ENCODE measurements at regions not wholly inside any gene's neighbourhood (a gene's known extent, or its start where the extent isn't known, plus 50 kb on each side); places are given as distances from the start of the nearest gene placed in this dataset.
"Not testable (repeated sequence)": the region's sequence is repeated elsewhere in the genome, so short reads cannot be mapped to it uniquely, and the experiment has no call there.

DNA sequence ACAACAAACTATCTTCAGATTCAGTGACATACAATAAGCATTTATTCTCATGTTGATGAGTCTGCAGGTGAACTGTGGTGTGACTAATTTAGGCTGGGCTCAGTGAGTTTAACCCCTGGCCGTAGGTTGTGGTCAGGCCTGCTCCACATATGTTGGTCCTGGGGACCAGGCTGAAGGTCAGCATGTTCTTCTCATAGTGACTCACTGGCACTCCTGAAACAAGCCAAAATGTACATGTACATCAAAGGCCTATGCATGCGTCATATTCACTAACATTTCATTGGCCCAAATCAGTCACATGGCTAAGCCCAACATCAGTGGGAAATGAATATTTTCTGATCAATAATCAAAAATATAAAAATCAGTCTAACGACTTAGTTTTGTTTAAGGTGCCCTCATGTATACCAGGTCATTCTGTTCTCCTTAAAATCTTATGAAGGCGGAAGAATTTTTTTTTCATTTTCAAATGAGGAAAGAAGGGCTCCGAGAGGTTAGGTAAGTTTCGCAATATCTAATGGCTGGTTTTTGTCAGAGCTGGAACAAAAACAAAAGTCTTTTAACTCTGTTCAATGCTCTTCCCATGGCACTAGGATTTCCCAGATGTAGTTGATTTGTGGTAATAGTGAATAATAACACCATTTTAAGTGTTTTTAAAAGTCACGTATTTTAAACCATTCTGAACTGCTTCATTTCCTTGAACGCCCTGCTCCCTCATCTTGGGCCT lies 148.5 kb downstream of the MFSD1 start:
- no peak for FAIRE-seq
- dilution Hi-C loops (cut with MboI; ENCODE audit: extremely low pct_ligation_motif_present, low sequenced_read_pairs) = no loop called here

DNA sequence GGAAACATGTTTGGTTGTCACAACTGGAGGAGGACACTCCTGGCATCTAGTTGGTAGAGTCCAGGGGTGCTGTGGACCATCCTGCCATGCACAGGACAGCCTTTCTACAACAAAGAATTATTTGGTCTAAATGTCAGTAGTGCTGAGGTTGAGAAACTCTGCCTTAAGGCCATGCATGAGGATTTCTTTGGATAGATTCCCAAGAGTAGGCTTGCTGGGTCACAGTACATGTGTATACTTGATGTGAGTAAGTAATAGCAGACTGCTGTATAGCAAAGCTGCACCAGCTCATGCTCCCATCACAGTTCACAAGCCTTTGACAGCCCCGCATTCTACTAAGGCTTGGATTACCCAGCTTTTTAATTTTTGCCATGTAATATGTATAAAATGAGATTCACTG lies 151.3 kb downstream of the MFSD1 start:
- no peaks in the 10 kb centered on the region for H3K27me3 ChIP-seq (ENCODE audit: control insufficient read depth, extremely low read depth, insufficient read depth, low read length)
- H2AFZ ChIP-seq (ENCODE audit: control insufficient read depth, low read length) = no peak overlapping the region
- H3K36me3 ChIP-seq (ENCODE audit: control insufficient read depth in 2 of 2, extremely low read depth in 1 of 2, insufficient read depth in 2 of 2, low read length in 2 of 2) = no peaks in the 10 kb centered on the region
- no peaks in the 10 kb centered on the region for H4K20me1 ChIP-seq (ENCODE audit: control insufficient read depth, extremely low read depth, insufficient read depth, low read length)
- FAIRE-seq (no peak), DNase-seq (ENCODE audit: low read depth, low spot score) (no peak)
- H3K27ac ChIP-seq (ENCODE audit: control insufficient read depth, insufficient read depth, low read length) = no peak overlapping the region
- no peaks in the 10 kb centered on the region for H3K9me3 ChIP-seq (ENCODE audit: control insufficient read depth, low read depth, low read length)
- no peak overlapping the region for H3K4me3 ChIP-seq (ENCODE audit: control insufficient read depth in 2 of 3, extremely low read depth in 1 of 3, insufficient read depth in 2 of 3, low read depth in 1 of 3, low read length in 3 of 3)
- H3K9me1 ChIP-seq (ENCODE audit: control insufficient read depth, extremely low read depth, insufficient read depth, low read length) = no peaks in the 10 kb centered on the region
- no peak overlapping the region for H3K9ac ChIP-seq (ENCODE audit: control insufficient read depth, extremely low read depth, insufficient read depth, low read length)
- H3K4me2 ChIP-seq (ENCODE audit: control insufficient read depth, extremely low read depth, insufficient read depth, low read depth, low read length) = no peak overlapping the region
- TF ChIP-seq, protein P1, sequence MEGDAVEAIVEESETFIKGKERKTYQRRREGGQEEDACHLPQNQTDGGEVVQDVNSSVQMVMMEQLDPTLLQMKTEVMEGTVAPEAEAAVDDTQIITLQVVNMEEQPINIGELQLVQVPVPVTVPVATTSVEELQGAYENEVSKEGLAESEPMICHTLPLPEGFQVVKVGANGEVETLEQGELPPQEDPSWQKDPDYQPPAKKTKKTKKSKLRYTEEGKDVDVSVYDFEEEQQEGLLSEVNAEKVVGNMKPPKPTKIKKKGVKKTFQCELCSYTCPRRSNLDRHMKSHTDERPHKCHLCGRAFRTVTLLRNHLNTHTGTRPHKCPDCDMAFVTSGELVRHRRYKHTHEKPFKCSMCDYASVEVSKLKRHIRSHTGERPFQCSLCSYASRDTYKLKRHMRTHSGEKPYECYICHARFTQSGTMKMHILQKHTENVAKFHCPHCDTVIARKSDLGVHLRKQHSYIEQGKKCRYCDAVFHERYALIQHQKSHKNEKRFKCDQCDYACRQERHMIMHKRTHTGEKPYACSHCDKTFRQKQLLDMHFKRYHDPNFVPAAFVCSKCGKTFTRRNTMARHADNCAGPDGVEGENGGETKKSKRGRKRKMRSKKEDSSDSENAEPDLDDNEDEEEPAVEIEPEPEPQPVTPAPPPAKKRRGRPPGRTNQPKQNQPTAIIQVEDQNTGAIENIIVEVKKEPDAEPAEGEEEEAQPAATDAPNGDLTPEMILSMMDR (optimal IDR thresholded peaks at IDR 0.05 in 1 of 3, IDR thresholded peaks at IDR 0.05 in 1 of 3, conservative IDR thresholded peaks at IDR 0.05 in 1 of 3; ENCODE audit: extremely low read depth in 1 of 3, insufficient read depth in 2 of 3, low read length in 3 of 3) = no peak
- TF ChIP-seq EZH2 (IDR thresholded peaks at IDR 0.05; ENCODE audit: low read length) = no peak
- no peaks in the 10 kb centered on the region for H3K4me1 ChIP-seq (ENCODE audit: control insufficient read depth, extremely low read depth, insufficient read depth, low read length)
- dilution Hi-C loops (cut with MboI; ENCODE audit: extremely low pct_ligation_motif_present, low sequenced_read_pairs) = no loop called here
- H3K79me2 ChIP-seq (ENCODE audit: control insufficient read depth, insufficient read depth, low read length) = no peaks in the 10 kb centered on the region

More for the DNA sequence above, 148.5 kb downstream of the MFSD1 start:
- Histone ChIP-seq H3K27me3 (ENCODE audit: control insufficient read depth, extremely low read depth, insufficient read depth, low read length) (no peaks in the 10 kb centered on the region), H3K36me3 (ENCODE audit: control insufficient read depth in 2 of 2, extremely low read depth in 1 of 2, insufficient read depth in 2 of 2, low read length in 2 of 2) (no peaks in the 10 kb centered on the region), H3K4me1 (ENCODE audit: control insufficient read depth, extremely low read depth, insufficient read depth, low read length) (no peaks in the 10 kb centered on the region), H3K79me2 (ENCODE audit: control insufficient read depth, insufficient read depth, low read length) (no peaks in the 10 kb centered on the region), H3K9me1 (ENCODE audit: control insufficient read depth, extremely low read depth, insufficient read depth, low read length) (no peaks in the 10 kb centered on the region), H3K9me3 (ENCODE audit: control insufficient read depth, low read depth, low read length) (no peaks in the 10 kb centered on the region), H4K20me1 (ENCODE audit: control insufficient read depth, extremely low read depth, insufficient read depth, low read length) (no peaks in the 10 kb centered on the region), H3K4me3 (ENCODE audit: control insufficient read depth in 2 of 3, extremely low read depth in 1 of 3, insufficient read depth in 2 of 3, low read depth in 1 of 3, low read length in 3 of 3) (no peak overlapping the region), H3K27ac (ENCODE audit: control insufficient read depth, insufficient read depth, low read length) (no peak overlapping the region), H2AFZ (ENCODE audit: control insufficient read depth, low read length) (no peak overlapping the region), H3K9ac (ENCODE audit: control insufficient read depth, extremely low read depth, insufficient read depth, low read length) (no peak overlapping the region), H3K4me2 (ENCODE audit: control insufficient read depth, extremely low read depth, insufficient read depth, low read depth, low read length) (no peak overlapping the region)
- TF ChIP-seq EZH2 (IDR thresholded peaks at IDR 0.05; ENCODE audit: low read length) = no peak
- no peak for DNase-seq (ENCODE audit: low read depth, low spot score)

DNA sequence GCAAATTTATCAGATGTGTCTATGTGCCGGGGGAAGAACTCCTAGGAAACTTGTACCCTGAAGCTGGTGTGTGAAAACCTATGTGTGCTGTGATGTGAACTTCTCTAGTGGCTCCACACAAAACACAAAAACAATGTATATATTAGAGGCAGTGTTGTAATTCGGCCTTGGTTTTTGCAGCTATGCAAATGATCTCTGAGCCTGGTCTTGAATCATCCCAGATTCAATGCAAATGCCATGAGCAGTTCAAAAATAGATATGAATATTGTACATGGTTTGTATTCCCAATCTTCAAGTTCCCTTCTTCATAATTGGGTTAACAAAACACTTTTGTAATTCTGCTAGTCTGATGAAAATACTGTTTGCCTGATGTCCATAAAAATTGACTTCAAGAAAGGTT lies 152.6 kb downstream of the MFSD1 start:
- Histone ChIP-seq H3K9me3 (ENCODE audit: control insufficient read depth, low read depth, low read length) (no peaks in the 10 kb centered on the region), H3K4me1 (ENCODE audit: control insufficient read depth, extremely low read depth, insufficient read depth, low read length) (no peaks in the 10 kb centered on the region), H4K20me1 (ENCODE audit: control insufficient read depth, extremely low read depth, insufficient read depth, low read length) (no peaks in the 10 kb centered on the region), H2AFZ (ENCODE audit: control insufficient read depth, low read length) (no peak overlapping the region), H3K9me1 (ENCODE audit: control insufficient read depth, extremely low read depth, insufficient read depth, low read length) (no peaks in the 10 kb centered on the region), H3K4me2 (ENCODE audit: control insufficient read depth, extremely low read depth, insufficient read depth, low read depth, low read length) (no peak overlapping the region), H3K79me2 (ENCODE audit: control insufficient read depth, insufficient read depth, low read length) (no peaks in the 10 kb centered on the region), H3K36me3 (ENCODE audit: control insufficient read depth in 2 of 2, extremely low read depth in 1 of 2, insufficient read depth in 2 of 2, low read length in 2 of 2) (no peaks in the 10 kb centered on the region), H3K4me3 (ENCODE audit: control insufficient read depth in 2 of 3, extremely low read depth in 1 of 3, insufficient read depth in 2 of 3, low read depth in 1 of 3, low read length in 3 of 3) (no peak overlapping the region), H3K27me3 (ENCODE audit: control insufficient read depth, extremely low read depth, insufficient read depth, low read length) (no peaks in the 10 kb centered on the region), H3K9ac (ENCODE audit: control insufficient read depth, extremely low read depth, insufficient read depth, low read length) (no peak overlapping the region), H3K27ac (ENCODE audit: control insufficient read depth, insufficient read depth, low read length) (no peak overlapping the region)
- no peak for TF ChIP-seq EZH2 (IDR thresholded peaks at IDR 0.05; ENCODE audit: low read length)
- TF ChIP-seq, protein P1 (optimal IDR thresholded peaks at IDR 0.05 in 1 of 3, IDR thresholded peaks at IDR 0.05 in 1 of 3, conservative IDR thresholded peaks at IDR 0.05 in 1 of 3; ENCODE audit: extremely low read depth in 1 of 3, insufficient read depth in 2 of 3, low read length in 3 of 3) = no peak
- no peak for FAIRE-seq
- no peak for DNase-seq (ENCODE audit: low read depth, low spot score)
- dilution Hi-C loops (cut with MboI; ENCODE audit: extremely low pct_ligation_motif_present, low sequenced_read_pairs) = no loop called here

DNA sequence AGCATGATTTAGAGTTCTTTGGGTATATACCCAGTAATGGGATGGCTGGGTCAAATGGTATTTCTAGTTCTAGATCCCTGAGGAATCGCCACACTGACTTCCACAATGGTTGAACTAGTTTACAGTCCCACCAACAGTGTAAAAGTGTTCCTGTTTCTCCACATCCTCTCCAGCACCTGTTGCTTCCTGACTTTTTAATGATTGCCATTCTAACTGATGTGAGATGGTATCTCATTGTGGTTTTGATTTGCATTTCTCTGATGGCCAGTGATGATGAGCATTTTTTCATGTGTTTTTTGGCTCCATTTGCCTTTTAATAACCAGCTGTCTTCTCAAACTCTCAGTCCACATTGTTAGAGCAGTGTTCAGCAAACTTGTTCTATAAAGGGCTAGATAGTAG lies 155.9 kb downstream of the MFSD1 start:
- H3K9me1 ChIP-seq (ENCODE audit: control insufficient read depth, extremely low read depth, insufficient read depth, low read length); H3K4me2 ChIP-seq (ENCODE audit: control insufficient read depth, extremely low read depth, insufficient read depth, low read depth, low read length); H3K9me3 ChIP-seq (ENCODE audit: control insufficient read depth, low read depth, low read length); H3K9ac ChIP-seq (ENCODE audit: control insufficient read depth, extremely low read depth, insufficient read depth, low read length); H3K4me1 ChIP-seq (ENCODE audit: control insufficient read depth, extremely low read depth, insufficient read depth, low read length); H4K20me1 ChIP-seq (ENCODE audit: control insufficient read depth, extremely low read depth, insufficient read depth, low read length); H3K79me2 ChIP-seq (ENCODE audit: control insufficient read depth, insufficient read depth, low read length); H3K4me3 ChIP-seq (ENCODE audit: control insufficient read depth in 2 of 3, extremely low read depth in 1 of 3, insufficient read depth in 2 of 3, low read depth in 1 of 3, low read length in 3 of 3); H3K27ac ChIP-seq (ENCODE audit: control insufficient read depth, insufficient read depth, low read length); dilution Hi-C loops (cut with MboI; ENCODE audit: extremely low pct_ligation_motif_present, low sequenced_read_pairs); H3K27me3 ChIP-seq (ENCODE audit: control insufficient read depth, extremely low read depth, insufficient read depth, low read length); FAIRE-seq; DNase-seq (ENCODE audit: low read depth, low spot score); H3K36me3 ChIP-seq (ENCODE audit: control insufficient read depth in 2 of 2, extremely low read depth in 1 of 2, insufficient read depth in 2 of 2, low read length in 2 of 2); H2AFZ ChIP-seq (ENCODE audit: control insufficient read depth, low read length): not testable (repeated sequence)
